AG10803 (cell line): ENCODE measurements at regions not wholly inside any gene's neighbourhood (a gene's known extent, or its start where the extent isn't known, plus 50 kb on each side); places are given as distances from the start of the nearest gene placed in this dataset.

ENCODE experiments used
- DNase-seq: peaks from one replicate; pipeline ENCODE4 v3.0.0; 2010; ENCODE audit warnings: low read depth
- H3K4me3 ChIP-seq: 2 replicates; pipeline ENCODE4 v1.5.1; 2011; ENCODE audit warnings: mild to moderate bottlenecking, low read length, control low read depth
- CTCF ChIP-seq: conservative IDR thresholded peaks from 2 replicates; pipeline ENCODE4 v1.5.1; 2011; ENCODE audit warnings: mild to moderate bottlenecking, low read length, control low read depth, inconsistent platforms

- TF ChIP-seq CTCF: no peak
- no peak overlapping the region for H3K4me3 ChIP-seq
- DNase-seq: no peak
These were observed 126.1 kb downstream of the SEC14L1 start for GRCh38 chr17:77266891-77267341.

DNA sequence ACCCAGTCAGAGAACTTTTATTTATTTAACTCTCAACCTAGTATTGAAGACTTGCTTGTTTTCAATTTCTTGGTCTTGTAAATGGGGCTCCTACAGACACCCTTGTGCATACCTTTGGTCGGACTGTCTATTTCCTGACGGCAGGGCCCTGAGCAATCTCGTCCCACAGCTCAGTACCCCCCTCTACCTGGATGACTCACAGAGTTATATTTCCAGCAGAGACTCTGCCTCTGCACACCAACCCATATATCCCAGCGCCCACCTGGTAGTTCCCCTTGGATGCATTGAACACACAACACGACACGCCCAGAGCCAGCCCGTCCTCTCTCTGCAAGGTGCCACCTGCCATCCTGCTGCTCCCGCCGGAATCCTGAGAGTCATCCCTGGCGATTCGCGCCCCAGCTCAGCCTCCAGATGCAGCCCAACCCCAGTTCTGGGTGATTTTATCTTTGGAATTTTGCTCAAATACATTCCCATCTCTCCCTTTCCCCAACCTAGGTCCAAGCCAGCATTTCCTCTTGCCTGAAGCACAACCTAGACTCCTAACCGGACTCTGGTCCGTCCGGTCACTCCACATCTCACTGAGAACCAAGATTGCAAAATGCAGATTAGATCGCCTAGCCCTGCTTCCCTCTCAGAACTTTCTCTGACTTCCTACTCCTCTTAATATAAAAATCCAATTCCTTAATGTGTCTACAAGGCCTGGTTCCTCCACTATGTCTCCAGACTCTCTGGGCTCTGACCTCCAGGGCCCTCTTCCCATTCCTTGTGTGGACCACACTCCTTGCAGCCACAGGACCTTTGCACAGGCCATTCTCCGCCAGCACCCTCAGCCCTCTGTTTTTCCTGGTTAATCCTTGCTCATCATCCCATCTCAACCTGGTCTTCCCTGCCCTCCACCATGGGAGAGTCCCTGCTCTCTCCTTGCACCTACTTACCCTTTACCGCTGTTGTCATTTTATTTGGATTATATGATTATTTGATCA, 129.2 kb downstream of the SEC14L1 start:
- H3K4me3 ChIP-seq: no peak overlapping the region
- DNase-seq: no peak
- no peak for TF ChIP-seq CTCF

DNA sequence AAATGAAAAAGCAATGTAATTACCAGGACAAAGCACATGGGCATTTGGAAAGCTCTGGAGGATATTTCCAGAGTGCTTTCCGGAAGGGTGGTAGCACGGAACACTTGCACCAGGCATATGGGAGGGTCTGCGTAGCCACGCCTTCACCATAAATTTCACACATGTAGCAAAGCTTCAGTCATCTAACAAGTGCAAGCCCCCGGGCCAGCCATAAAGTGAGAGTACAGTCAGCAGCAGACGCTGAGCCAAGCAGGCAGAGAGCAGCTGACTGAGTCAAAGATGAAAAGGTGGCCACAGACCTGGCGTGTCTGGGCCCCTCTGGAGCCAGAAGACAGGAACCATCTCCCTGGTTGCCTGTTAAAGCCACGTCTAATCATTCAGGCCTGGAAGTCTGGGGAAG, 130.6 kb downstream of the SEC14L1 start:
- H3K4me3 ChIP-seq: no peak overlapping the region
- no peak for TF ChIP-seq CTCF
- no peak for DNase-seq

DNA sequence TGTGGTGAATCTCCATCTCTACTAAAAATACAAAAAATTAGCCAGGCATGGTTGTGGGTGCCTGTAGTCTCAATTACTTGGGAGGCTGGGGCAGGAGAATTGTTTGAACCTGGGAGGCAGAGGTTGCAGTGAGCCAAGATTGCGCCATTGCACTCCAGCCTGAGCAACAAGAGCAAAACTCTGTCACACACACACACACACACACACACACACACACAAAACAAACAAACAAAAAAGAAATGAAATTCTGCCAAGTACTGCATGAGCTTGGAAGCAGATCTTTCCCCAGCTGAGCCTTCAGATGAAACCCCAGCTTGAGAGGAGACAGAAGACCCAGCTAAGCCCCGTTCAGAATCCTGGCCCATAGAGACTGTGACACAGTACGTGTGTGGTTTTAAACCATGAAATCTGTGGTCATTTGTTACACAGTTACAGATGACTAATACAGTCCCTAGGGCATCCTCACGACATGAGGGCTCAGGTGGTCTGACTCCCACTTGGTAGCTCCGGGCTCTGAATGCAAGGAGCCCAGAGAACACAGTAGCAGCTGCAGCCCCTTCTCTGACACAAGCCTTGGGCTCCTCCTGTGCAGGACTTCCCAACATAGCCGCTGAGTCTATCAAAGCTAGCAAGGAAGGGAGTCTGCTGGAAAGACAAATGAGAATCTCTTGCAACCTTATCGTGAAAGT, 132.8 kb downstream of the SEC14L1 start:
- no peak for DNase-seq
- H3K4me3 ChIP-seq: no peak overlapping the region
- no peak for TF ChIP-seq CTCF

- TF ChIP-seq CTCF: no peak
- H3K4me3 ChIP-seq: no peak overlapping the region
- no peak for DNase-seq
These were observed 133.5 kb downstream of the SEC14L1 start for GRCh38 chr17:77274096-77274845.

DNA sequence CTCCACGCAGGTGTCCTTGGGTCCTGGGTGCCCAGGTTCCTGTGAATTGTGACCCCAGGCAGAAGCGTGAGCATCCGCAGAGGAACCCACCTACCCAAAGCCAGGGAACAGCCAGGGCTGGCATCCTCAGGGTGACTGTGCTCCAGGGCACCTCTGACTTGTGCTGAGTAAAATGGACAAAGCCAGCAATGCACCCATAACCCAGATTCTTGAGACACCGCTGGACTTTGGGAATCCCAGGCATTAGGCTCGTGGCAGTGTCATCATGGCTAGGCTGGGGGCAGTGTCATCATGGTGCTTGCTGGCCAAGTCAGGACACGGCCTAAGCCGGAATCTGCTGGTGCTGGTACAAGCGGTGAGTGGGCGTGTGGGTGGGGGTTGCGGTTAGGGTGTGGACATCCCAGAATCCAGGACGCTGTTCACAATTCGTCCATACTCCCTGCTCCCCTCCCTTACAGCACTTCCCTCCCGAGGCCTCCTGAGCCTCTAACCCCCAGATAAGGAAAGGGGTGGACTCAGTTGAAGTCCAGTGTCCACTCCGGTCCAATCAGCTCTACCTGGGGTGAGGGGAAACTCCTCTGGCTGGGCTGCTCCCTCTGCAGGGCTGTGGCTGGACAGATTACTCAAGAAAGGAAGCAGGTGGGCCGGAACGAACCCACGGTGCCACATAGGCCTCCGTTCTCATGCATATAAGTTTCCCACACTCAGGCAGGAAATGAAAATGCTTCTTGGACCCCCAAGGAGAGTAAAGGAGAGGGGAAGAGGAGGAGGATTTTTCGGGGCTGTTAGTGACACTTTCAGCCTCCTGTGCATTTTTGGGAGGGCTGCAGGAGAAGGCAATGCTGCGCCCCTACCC, 138.9 kb downstream of the SEC14L1 start:
- H3K4me3 ChIP-seq: no peak overlapping the region
- peak; percentile 28 for DNase-seq
- TF ChIP-seq CTCF: no peak
